IPS-18a (cell line): ENCODE measurements at regions not wholly inside any gene's neighbourhood (a gene's known extent, or its start where the extent isn't known, plus 50 kb on each side); places are given as distances from the start of the nearest gene placed in this dataset.

Source experiments
- H3K27ac ChIP-seq: one replicate; pipeline ENCODE4 v1.5.1; 2013; ENCODE audit warnings: low read length
- H3K27me3 ChIP-seq: one replicate; pipeline ENCODE4 v1.6.1; 2013; ENCODE audit warnings: mild to moderate bottlenecking, low read length; ENCODE audit not compliant: control insufficient read depth, insufficient read depth
- H3K36me3 ChIP-seq: one replicate; pipeline ENCODE4 v1.6.1; 2013; ENCODE audit warnings: low read depth, low read length; ENCODE audit not compliant: control insufficient read depth
- H3K4me1 ChIP-seq: one replicate; pipeline ENCODE4 v1.6.1; 2013; ENCODE audit warnings: low read depth, low read length; ENCODE audit not compliant: control insufficient read depth
- H3K4me3 ChIP-seq: one replicate; pipeline ENCODE4 v1.5.1; 2013; ENCODE audit warnings: low read length
- H3K9ac ChIP-seq: one replicate; pipeline ENCODE4 v1.6.1; 2013; ENCODE audit warnings: mild to moderate bottlenecking, low read length, moderate library complexity
- H3K9me3 ChIP-seq: one replicate; pipeline ENCODE4 v1.6.1; 2013; ENCODE audit warnings: low read depth, low read length; ENCODE audit not compliant: control insufficient read depth

DNA sequence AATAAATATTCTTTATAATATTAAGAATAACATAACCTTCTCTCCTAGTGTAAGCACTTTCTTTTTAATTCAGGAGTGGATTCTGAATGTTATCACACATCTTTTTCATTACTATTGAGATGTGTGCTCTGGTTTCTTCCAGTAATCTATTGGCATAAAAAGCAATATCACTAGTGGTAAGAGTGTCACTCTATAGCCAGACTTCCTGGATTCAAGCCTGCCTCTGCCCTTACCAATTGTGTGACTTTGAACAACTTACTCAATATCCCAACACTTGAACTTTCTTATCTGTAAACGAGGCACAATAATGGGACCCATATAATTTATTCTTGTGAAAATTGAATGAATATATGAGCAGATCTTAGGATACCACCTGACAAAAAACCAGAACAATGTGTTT lies 71.0 kb downstream of the SEM1 start:
- Histone ChIP-seq H3K9ac (no peak overlapping the region), H3K36me3 (no peaks in the 10 kb centered on the region), H3K9me3 (no peaks in the 10 kb centered on the region), H3K4me3 (no peak overlapping the region), H3K27ac (no peak overlapping the region), H3K27me3 (no peaks in the 10 kb centered on the region), H3K4me1 (no peaks in the 10 kb centered on the region)

DNA sequence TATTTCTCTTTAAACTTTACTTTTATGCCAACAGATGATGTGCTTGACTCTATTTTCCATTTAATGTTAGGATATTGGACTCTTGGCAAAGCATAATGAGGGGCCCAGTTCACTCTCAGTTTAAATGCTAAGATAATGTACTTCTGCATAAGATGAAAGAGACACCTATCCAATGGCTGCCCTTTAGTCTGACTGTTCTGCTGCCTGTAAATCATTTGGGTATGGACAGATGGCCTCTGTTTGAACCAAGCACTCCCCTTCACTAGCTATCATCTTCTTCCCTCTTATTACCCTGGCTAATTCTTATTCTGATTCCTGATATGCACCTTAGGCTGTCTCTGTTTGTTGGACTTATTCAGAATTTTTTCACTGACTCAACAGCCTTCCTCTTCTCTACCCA lies 72.1 kb downstream of the SEM1 start:
- Histone ChIP-seq H3K4me3 (no peak overlapping the region), H3K36me3 (no peaks in the 10 kb centered on the region), H3K27ac (no peak overlapping the region), H3K27me3 (no peaks in the 10 kb centered on the region), H3K9me3 (no peaks in the 10 kb centered on the region), H3K4me1 (no peaks in the 10 kb centered on the region), H3K9ac (no peak overlapping the region)

DNA sequence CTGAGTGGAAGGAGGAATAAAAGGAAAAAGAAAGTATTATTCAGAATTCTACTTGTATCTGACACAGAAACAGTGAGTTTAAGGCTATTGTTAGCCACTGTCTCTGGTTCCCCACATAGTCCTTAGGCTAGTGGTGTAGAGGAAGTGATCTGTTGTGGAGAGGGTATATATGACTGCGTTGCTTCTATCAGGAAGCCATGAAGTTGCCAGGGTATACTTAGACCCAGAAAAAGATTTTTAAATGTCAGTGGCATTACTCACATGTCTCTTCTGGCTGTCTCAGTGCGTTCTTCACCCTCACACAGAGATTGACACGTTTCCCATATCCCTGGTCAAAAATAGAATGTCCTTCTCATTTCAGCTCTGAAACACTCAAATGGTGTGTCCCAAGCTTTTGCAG lies 72.7 kb downstream of the SEM1 start:
- no peaks in the 10 kb centered on the region for H3K27me3 ChIP-seq
- H3K4me3 ChIP-seq, result no peak overlapping the region
- H3K27ac ChIP-seq, result no peak overlapping the region
- H3K36me3 ChIP-seq, result no peaks in the 10 kb centered on the region
- H3K4me1 ChIP-seq, result no peaks in the 10 kb centered on the region
- no peaks in the 10 kb centered on the region for H3K9me3 ChIP-seq
- H3K9ac ChIP-seq, result no peak overlapping the region

DNA sequence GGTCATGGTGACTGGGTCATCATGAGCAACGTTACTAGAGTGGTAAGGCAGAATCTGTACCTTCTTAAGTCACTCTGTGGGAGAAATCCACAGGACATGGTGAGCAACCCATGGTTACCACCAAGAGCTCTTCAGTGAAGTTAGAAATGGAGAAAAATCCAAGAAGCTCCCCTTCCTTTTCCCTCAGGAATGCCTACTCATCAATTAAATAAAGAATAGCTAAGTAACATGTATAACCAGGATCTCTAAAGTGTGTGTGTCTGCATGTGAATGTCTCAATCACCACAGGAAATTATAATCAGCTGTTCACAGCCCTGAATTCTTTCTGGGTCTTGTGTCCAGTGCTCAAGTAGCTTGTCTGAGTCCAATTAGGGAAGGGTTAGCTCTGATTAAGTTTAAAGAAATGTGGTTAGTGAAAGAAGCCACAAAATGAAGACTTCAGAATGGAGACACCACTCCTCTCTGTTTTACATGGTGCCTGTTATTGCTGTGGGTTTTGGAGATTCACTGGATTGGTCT lies 73.2 kb downstream of the SEM1 start:
- no peaks in the 10 kb centered on the region for H3K9me3 ChIP-seq
- no peaks in the 10 kb centered on the region for H3K36me3 ChIP-seq
- no peak overlapping the region for H3K4me3 ChIP-seq
- no peaks in the 10 kb centered on the region for H3K4me1 ChIP-seq
- no peak overlapping the region for H3K27ac ChIP-seq
- no peak overlapping the region for H3K9ac ChIP-seq
- H3K27me3 ChIP-seq, result no peaks in the 10 kb centered on the region

DNA sequence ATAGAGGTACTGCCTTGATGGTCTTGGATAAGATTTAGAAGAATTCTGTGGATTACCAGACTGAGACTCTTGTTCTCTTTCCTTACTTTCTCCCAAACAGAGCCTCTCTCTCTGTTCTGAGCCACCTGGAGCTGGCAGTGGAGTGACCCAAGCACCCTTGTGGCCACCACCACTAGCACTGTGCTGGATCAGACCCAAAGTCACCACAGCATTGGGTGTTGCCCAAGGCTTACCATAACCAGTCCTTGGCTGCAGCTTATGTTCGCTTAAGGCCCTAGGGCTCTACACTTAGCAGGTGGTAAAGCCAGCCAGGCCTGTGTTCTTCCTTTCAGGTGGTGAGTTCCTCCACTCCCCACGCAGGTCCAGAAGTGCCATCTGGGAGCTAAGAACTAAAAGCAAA lies 79.8 kb downstream of the SEM1 start:
- Histone ChIP-seq H3K36me3 (no peaks in the 10 kb centered on the region), H3K27ac (no peak overlapping the region), H3K9ac (no peak overlapping the region), H3K27me3 (no peaks in the 10 kb centered on the region), H3K4me1 (peaks cover under 1% of the 10 kb centered on the region), H3K4me3 (no peak overlapping the region), H3K9me3 (no peaks in the 10 kb centered on the region)

DNA sequence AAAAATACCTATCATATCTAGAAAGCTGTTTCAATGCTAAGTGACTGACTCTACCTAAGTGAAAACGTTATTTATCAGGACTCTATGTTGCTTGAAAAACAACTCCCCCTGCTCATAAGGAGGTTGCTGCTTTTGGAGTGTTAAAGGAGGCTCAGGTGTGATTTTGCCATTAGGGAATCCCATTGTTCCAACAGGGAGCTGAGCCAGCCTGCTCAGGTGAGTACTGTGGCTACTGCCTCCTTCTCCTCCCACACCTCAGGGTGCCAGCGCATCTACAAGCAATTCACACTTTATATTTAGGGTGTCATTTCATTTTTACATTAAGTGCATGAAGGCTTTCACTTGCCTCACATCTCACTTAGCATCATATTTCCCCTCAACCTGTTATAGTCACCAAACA lies 84.7 kb downstream of the SEM1 start:
- Histone ChIP-seq H3K27me3 (no peaks in the 10 kb centered on the region), H3K4me3 (no peak overlapping the region), H3K9me3 (no peaks in the 10 kb centered on the region), H3K9ac (no peak overlapping the region), H3K27ac (no peak overlapping the region), H3K4me1 (peaks cover 5% of the 10 kb centered on the region), H3K36me3 (no peaks in the 10 kb centered on the region)

DNA sequence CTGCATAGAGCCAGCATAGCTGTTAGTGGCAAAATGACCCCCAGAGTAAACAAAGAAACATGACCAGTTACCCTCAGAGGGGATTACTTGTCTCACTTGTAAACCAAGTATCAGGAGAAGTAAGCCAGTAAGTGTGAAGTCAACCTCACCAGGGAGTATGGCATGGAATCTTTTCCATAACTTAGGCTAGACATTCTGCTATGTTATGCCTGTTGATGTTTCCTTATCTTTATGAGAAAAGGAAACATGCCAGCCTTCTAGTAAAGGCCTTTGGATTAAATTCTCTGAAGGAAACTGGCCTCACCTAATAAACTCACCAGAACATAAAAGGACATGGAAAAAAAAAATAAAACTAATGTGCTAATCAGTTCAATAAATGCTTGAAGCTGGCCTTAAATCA lies 87.7 kb downstream of the SEM1 start:
- peaks cover 5% of the 10 kb centered on the region for H3K4me1 ChIP-seq
- H3K4me3 ChIP-seq, result no peak overlapping the region
- H3K27me3 ChIP-seq, result no peaks in the 10 kb centered on the region
- no peaks in the 10 kb centered on the region for H3K9me3 ChIP-seq
- H3K9ac ChIP-seq, result no peak overlapping the region
- no peak overlapping the region for H3K27ac ChIP-seq
- no peaks in the 10 kb centered on the region for H3K36me3 ChIP-seq

DNA sequence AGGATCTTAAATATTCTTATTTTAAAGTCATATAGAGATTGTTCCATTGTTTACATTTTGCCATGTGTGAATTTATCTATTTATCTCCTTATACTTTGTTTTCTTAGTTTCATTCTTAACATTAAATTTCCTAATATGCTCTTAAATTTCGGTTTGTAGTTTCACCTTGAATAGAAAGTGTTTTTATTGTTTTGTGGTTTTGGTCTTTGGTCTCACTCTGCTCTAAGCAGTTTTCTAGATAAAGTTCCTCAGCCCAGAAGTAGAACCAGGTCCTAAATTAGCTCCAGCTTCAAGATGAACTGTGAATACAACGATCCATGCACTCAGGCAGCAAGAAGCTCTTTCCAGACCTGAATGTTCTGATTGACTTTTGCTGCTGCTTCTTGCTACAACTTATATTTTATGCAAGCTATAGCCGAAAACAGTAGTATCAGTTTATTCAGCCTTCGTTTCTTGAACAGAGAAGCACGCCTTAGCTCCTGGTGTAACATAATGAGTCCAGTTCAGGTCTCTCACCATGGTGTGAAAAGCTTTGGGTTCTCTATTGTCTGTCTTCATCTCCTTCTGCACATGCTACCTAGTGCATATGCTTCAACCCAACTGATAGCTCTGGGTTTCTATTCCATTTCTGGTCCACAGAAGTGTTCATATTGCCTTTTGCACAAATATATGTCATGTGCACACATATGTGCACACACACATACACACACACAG lies 95.3 kb downstream of the SEM1 start:
- H3K27me3 ChIP-seq, result no peaks in the 10 kb centered on the region
- no peaks in the 10 kb centered on the region for H3K36me3 ChIP-seq
- no peak overlapping the region for H3K27ac ChIP-seq
- no peaks in the 10 kb centered on the region for H3K4me1 ChIP-seq
- H3K9ac ChIP-seq, result no peak overlapping the region
- H3K9me3 ChIP-seq, result no peaks in the 10 kb centered on the region
- no peak overlapping the region for H3K4me3 ChIP-seq

DNA sequence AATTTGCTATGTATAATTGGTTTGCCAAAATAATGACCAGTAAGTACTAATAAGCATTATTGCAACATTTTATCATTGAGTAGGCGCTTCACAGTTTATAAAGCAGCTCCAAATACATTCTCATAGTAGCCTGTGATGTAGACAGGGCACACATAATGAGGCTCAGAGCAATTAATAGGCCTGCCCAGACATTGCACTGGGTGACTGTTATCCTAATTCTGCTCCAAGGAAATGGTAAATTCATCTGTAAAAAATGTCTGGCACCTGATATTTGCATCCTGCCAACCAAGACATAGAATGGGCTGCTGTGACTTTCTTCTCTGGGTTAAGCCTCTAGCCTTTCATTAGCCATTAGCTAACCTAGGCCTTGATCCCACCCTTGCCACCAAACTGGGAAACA lies 97.6 kb downstream of the SEM1 start:
- no peak overlapping the region for H3K27ac ChIP-seq
- H3K9me3 ChIP-seq, result no peaks in the 10 kb centered on the region
- H3K9ac ChIP-seq, result no peak overlapping the region
- H3K36me3 ChIP-seq, result no peaks in the 10 kb centered on the region
- no peaks in the 10 kb centered on the region for H3K4me1 ChIP-seq
- H3K4me3 ChIP-seq, result no peak overlapping the region
- H3K27me3 ChIP-seq, result no peaks in the 10 kb centered on the region

DNA sequence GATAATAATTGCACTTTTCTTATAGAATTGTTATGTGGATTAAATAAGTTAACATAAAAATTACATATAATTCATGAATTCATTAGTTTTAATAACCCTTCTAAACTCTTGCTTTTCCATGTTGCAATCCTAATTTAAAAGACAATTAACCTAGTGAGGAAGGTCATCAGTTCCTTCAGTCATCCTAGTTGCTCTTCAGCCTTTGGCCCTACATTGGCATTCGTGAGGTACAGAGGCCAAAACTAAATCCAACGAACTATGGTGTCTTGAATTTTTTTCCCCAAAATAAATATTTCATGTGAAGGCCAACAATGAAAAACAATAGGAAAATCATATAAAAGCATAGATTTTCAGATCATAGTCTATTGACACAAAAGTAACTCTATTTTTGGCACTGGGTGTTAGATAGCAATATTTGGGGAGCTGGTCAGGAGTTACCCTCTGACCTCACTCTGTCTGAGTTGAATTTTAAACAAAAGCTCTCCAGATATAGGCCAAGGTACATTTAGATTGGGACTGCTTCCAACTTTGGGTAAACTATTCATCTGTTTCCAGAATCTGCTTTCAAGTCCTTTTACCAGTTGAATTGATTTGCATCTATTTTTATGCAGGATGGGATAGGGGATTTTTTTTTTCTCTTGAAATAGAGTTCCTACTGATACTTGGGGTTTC lies 104.5 kb downstream of the SEM1 start:
- no peaks in the 10 kb centered on the region for H3K36me3 ChIP-seq
- H3K4me1 ChIP-seq, result no peaks in the 10 kb centered on the region
- no peak overlapping the region for H3K4me3 ChIP-seq
- no peaks in the 10 kb centered on the region for H3K27me3 ChIP-seq
- H3K9me3 ChIP-seq, result no peaks in the 10 kb centered on the region
- no peak overlapping the region for H3K27ac ChIP-seq
- H3K9ac ChIP-seq, result no peak overlapping the region

DNA sequence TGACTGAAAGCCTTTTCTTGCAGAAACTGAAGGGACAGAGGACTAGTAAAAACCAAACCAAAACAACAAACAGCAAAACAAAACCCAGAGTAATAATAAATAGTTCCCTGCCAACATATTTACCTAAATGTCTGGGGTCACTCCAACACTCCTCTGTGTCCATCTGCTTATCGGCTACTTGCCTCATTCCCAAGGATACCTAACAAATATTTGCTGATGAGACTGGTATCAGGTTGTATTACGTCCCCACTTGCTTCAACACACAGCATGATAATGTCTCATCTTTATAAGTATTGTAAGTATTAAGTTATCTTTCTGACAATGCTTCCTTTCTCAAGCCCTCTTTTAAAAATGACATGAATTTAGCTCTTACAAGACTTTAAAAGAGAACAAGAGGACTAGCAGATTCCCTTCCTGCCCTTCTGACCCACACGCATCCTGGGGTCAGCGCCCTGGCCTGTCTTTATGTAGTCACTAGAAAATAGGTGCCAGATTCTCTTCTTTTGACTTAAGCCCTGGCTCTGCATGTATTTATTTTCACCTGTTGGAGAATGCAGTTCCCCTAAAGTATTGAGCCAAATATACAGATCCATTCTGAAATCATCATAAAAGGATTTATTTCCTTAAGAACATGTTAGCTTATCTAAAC lies 110.2 kb downstream of the SEM1 start:
- no peaks in the 10 kb centered on the region for H3K27me3 ChIP-seq
- H3K27ac ChIP-seq, result no peak overlapping the region
- peaks cover 16% of the 10 kb centered on the region for H3K4me1 ChIP-seq
- no peaks in the 10 kb centered on the region for H3K9me3 ChIP-seq
- no peak overlapping the region for H3K9ac ChIP-seq
- no peaks in the 10 kb centered on the region for H3K36me3 ChIP-seq
- no peak overlapping the region for H3K4me3 ChIP-seq
